Endothelial cell (in vitro differentiated cells): ENCODE measurements at regions not wholly inside any gene's neighbourhood (a gene's known extent, or its start where the extent isn't known, plus 50 kb on each side); places are given as distances from the start of the nearest gene placed in this dataset.

Experiments
- DNase-seq: peaks from one replicate; pipeline ENCODE4 v3.0.0; 2021; ENCODE audit warnings: low spot score
- H3K27ac Mint-ChIP-seq: one replicate; pipeline ENCODE4 v1.8.0; 2021; ENCODE audit warnings: mixed read lengths, inconsistent platforms; ENCODE audit not compliant: unreplicated experiment
- H3K27me3 Mint-ChIP-seq: one replicate; pipeline ENCODE4 v1.8.0; 2021; ENCODE audit warnings: mild to moderate bottlenecking, moderate library complexity, mixed read lengths, inconsistent platforms; ENCODE audit not compliant: unreplicated experiment
- H3K36me3 Mint-ChIP-seq: one replicate; pipeline ENCODE4 v1.8.0; 2021; ENCODE audit warnings: mild to moderate bottlenecking, low read depth, mixed read lengths, inconsistent platforms; ENCODE audit not compliant: unreplicated experiment
- H3K4me1 Mint-ChIP-seq: one replicate; pipeline ENCODE4 v1.8.0; 2021; ENCODE audit warnings: mild to moderate bottlenecking, mixed read lengths, inconsistent platforms; ENCODE audit not compliant: unreplicated experiment
- H3K4me3 Mint-ChIP-seq: one replicate; pipeline ENCODE4 v1.8.0; 2021; ENCODE audit warnings: mild to moderate bottlenecking, mixed read lengths, inconsistent platforms; ENCODE audit not compliant: unreplicated experiment
- H3K9me3 Mint-ChIP-seq: one replicate; pipeline ENCODE4 v1.8.0; 2021; ENCODE audit warnings: mixed read lengths, inconsistent platforms; ENCODE audit not compliant: unreplicated experiment
- CTCF ChIP-seq: fragments of 200-600 bp; sonication (generic); IDR thresholded peaks from one replicate; pipeline ENCODE4 v1.5.0; 2021; ENCODE audit warnings: antibody characterized with exemption; ENCODE audit not compliant: unreplicated experiment

- Mint-ChIP-seq H3K27ac (no peak overlapping the region), H3K9me3 (no peaks in the 10 kb centered on the region), H3K36me3 (no peaks in the 10 kb centered on the region), H3K4me3 (no peak overlapping the region), H3K27me3 (no peaks in the 10 kb centered on the region), H3K4me1 (no peaks in the 10 kb centered on the region)
- no peak for TF ChIP-seq CTCF
- no peak for DNase-seq
Measured at GRCh38 chr4:91837608-91838029, 466.1 kb upstream of the GRID2 start.

GRCh38 chr4:91838181-91838861 lies 465.4 kb upstream of the GRID2 start:
- H3K36me3 Mint-ChIP-seq = no peaks in the 10 kb centered on the region
- no peaks in the 10 kb centered on the region for H3K27me3 Mint-ChIP-seq
- TF ChIP-seq CTCF = no peak
- H3K4me1 Mint-ChIP-seq = no peaks in the 10 kb centered on the region
- no peak for DNase-seq
- H3K9me3 Mint-ChIP-seq = no peaks in the 10 kb centered on the region
- H3K27ac Mint-ChIP-seq = no peak overlapping the region
- H3K4me3 Mint-ChIP-seq = no peak overlapping the region

- no peaks in the 10 kb centered on the region for H3K4me1 Mint-ChIP-seq
- no peaks in the 10 kb centered on the region for H3K27me3 Mint-ChIP-seq
- TF ChIP-seq CTCF = no peak
- no peaks in the 10 kb centered on the region for H3K36me3 Mint-ChIP-seq
- no peak overlapping the region for H3K27ac Mint-ChIP-seq
- DNase-seq = no peak
- H3K4me3 Mint-ChIP-seq = no peak overlapping the region
- no peaks in the 10 kb centered on the region for H3K9me3 Mint-ChIP-seq
Measured at GRCh38 chr4:91840359-91840758, 463.4 kb upstream of the GRID2 start.

GRCh38 chr4:91846233-91846632 lies 457.5 kb upstream of the GRID2 start:
- H3K9me3 Mint-ChIP-seq = no peaks in the 10 kb centered on the region
- no peaks in the 10 kb centered on the region for H3K4me1 Mint-ChIP-seq
- no peaks in the 10 kb centered on the region for H3K36me3 Mint-ChIP-seq
- H3K27me3 Mint-ChIP-seq = no peaks in the 10 kb centered on the region
- no peak overlapping the region for H3K27ac Mint-ChIP-seq
- no peak overlapping the region for H3K4me3 Mint-ChIP-seq
- no peak for TF ChIP-seq CTCF
- DNase-seq = no peak

GRCh38 chr4:91851456-91851855 lies 452.3 kb upstream of the GRID2 start:
- H3K4me1 Mint-ChIP-seq = no peaks in the 10 kb centered on the region
- no peak overlapping the region for H3K4me3 Mint-ChIP-seq
- no peaks in the 10 kb centered on the region for H3K36me3 Mint-ChIP-seq
- no peak overlapping the region for H3K27ac Mint-ChIP-seq
- H3K9me3 Mint-ChIP-seq = no peaks in the 10 kb centered on the region
- no peaks in the 10 kb centered on the region for H3K27me3 Mint-ChIP-seq
- no peak for TF ChIP-seq CTCF
- DNase-seq = no peak
